ENCODE measurements at regions not wholly inside any gene's neighbourhood (a gene's known extent, or its start where the extent isn't known, plus 50 kb on each side); places are given as distances from the start of the nearest gene placed in this dataset.

DNA sequence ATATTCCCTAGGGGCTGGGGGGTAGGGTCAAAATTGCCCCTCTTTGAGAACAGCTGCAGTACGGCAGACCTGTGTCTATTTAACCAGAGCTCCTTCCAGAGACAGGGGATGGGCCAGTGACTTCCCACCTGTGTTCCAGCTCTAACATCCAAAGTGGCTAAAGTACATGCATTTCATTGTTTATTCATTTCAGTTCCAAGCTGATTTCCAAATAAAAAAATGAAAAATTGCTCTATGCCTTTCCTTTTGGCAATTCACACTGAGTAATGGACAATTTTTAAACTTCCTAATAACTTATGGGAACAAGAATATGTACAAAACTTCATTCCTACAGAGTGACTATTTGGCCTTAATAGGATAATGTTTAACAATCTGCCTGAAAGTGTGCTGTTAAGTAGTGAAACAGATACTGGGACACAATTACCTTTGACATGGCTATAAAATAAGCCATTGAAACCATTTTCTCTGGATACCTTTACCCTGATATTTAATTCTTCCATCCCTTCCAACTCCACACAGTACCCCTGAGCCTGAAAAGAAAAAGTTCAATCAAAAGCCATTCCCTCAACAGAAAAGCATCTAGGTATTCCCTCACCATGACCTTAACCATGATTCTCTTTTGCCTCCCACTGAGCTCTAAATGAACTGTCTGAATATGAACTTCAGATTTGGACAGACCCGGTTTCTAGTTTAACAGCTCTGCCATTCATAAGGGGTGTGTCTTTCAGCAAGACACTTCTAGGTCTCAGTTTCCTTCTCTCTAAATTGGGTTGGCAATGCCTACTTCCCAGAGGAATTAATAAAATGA lies 73.1 kb downstream of the RDH14 start:
- no CpG with 5 or more reads among the region's 2 CpGs for WGBS (ENCODE audit: insufficient coverage, low lambda C conversion rate)
- H3K9me3 ChIP-seq (ENCODE audit: control insufficient read depth, low read depth, low read length): no peaks in the 10 kb centered on the region
- H3K27ac ChIP-seq (ENCODE audit: low read length): no peak overlapping the region

DNA sequence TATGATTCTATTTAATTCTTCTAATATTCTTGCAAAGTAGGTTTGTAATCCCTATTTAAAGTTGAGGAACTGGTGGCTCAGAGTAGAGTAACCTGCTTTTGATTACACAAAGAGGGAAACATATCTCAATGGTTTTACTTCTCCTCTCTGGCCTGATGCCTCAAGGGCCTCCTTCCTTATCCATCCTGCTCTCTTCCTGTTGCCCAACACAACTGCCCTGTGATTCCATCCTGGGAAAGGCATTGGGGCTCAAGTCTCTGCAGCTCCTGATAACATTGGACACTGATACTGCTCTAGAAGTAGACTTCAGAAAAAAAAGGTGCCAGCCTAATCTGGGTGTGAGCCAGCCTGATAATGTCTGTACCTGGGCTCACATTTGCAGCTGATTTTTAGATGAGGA lies 75.8 kb downstream of the RDH14 start:
- peak in 1 of 2 donors; percentile 29 for DNase-seq
- Histone ChIP-seq H3K27ac (ENCODE audit: low read length) (no peak overlapping the region), H3K4me1 (ENCODE audit: control insufficient read depth, insufficient read depth, low read length) (no peaks in the 10 kb centered on the region), H3K9me3 (ENCODE audit: control insufficient read depth, low read depth, low read length) (no peaks in the 10 kb centered on the region), H3K4me3 (ENCODE audit: low read length) (no peak overlapping the region), H3K27me3 (ENCODE audit: control insufficient read depth, insufficient read depth, low read length) (no peaks in the 10 kb centered on the region), H3K36me3 (ENCODE audit: control insufficient read depth, insufficient read depth, low read length) (no peaks in the 10 kb centered on the region)

More for the DNA sequence above, 73.1 kb downstream of the RDH14 start:
- Histone ChIP-seq H3K27me3 (ENCODE audit: control insufficient read depth, insufficient read depth, low read length) (no peaks in the 10 kb centered on the region), H3K4me1 (ENCODE audit: control insufficient read depth, insufficient read depth, low read length) (no peaks in the 10 kb centered on the region), H3K36me3 (ENCODE audit: control insufficient read depth, insufficient read depth, low read length) (no peaks in the 10 kb centered on the region), H3K4me3 (ENCODE audit: low read length) (no peak overlapping the region)
- no peak for DNase-seq

DNA sequence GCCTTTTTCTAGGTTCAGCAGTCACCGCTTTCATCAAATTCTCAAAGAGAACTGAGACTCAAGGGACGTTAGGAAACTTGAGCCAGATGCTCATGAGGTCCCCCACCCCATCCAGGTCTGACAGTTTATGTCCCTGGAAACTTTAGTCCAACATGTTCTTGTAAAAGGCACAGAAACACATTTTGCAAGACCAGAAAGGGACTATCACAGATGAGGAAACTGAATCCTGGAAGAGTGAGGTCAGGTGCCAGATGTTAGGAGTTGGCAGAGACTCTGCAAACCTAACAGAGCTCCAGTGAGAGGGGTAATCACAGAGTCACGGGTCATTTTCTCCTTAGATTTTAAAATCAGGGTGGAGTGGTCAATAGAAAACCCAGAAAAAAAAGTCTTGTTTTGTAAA lies 76.6 kb downstream of the RDH14 start:
- Histone ChIP-seq H3K4me1 (ENCODE audit: control insufficient read depth, insufficient read depth, low read length) (no peaks in the 10 kb centered on the region), H3K9me3 (ENCODE audit: control insufficient read depth, low read depth, low read length) (no peaks in the 10 kb centered on the region), H3K27ac (ENCODE audit: low read length) (no peak overlapping the region), H3K36me3 (ENCODE audit: control insufficient read depth, insufficient read depth, low read length) (no peaks in the 10 kb centered on the region), H3K27me3 (ENCODE audit: control insufficient read depth, insufficient read depth, low read length) (no peaks in the 10 kb centered on the region), H3K4me3 (ENCODE audit: low read length) (no peak overlapping the region)
- WGBS (ENCODE audit: insufficient coverage, low lambda C conversion rate): 100% methylated on average over 1 of the region's 3 CpGs
- no peak for DNase-seq

DNA sequence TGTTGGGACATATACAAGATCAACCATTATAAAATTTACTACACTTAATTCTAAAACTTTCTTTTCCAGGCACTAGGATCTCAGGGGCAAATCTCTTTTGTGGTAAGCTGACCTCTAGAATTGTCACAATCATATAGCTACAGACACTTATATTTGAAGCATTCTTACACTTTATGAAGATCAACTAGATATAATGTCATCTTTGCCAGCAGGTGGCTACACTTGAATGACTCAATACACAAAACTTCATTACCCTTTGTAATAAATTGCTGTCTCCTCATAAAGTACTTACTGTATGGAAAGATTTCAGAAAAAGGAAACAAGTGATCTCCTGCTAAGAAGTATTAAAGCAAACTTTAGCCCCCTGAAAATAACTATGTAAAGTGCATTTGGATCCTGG lies 77.8 kb downstream of the RDH14 start:
- Histone ChIP-seq H3K27ac (ENCODE audit: low read length) (no peak overlapping the region), H3K4me1 (ENCODE audit: control insufficient read depth, insufficient read depth, low read length) (no peaks in the 10 kb centered on the region), H3K36me3 (ENCODE audit: control insufficient read depth, insufficient read depth, low read length) (no peaks in the 10 kb centered on the region), H3K4me3 (ENCODE audit: low read length) (no peak overlapping the region), H3K9me3 (ENCODE audit: control insufficient read depth, low read depth, low read length) (no peaks in the 10 kb centered on the region), H3K27me3 (ENCODE audit: control insufficient read depth, insufficient read depth, low read length) (no peaks in the 10 kb centered on the region)
- DNase-seq: no peak

DNA sequence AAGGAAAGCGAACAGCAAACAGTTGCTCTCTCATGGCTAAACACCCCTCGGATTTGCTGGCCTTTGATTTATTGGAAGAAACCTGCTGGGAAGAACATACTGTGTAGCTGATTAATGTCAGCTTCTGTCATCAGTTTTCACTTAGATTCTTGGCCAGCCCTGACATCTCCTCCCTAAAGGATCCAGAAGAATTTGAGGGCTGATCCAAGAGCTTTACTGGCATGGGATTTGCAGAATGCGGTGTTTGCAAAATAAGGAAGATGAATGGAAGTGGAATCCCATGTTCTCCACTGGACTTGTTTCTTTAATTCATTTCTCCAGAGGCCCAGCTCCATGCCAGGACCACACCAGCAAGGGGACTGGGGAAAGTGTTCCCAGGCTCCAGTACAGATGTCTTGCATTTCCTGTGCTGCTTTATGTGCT lies 80.5 kb downstream of the RDH14 start:
- Histone ChIP-seq H3K27me3 (ENCODE audit: control insufficient read depth, insufficient read depth, low read length) (no peaks in the 10 kb centered on the region), H3K4me3 (ENCODE audit: low read length) (no peak overlapping the region), H3K36me3 (ENCODE audit: control insufficient read depth, insufficient read depth, low read length) (no peaks in the 10 kb centered on the region), H3K27ac (ENCODE audit: low read length) (no peak overlapping the region), H3K9me3 (ENCODE audit: control insufficient read depth, low read depth, low read length) (no peaks in the 10 kb centered on the region), H3K4me1 (ENCODE audit: control insufficient read depth, insufficient read depth, low read length) (no peaks in the 10 kb centered on the region)
- WGBS (ENCODE audit: insufficient coverage, low lambda C conversion rate): no CpG with 5 or more reads among the region's 3 CpGs
- no peak for DNase-seq

DNA sequence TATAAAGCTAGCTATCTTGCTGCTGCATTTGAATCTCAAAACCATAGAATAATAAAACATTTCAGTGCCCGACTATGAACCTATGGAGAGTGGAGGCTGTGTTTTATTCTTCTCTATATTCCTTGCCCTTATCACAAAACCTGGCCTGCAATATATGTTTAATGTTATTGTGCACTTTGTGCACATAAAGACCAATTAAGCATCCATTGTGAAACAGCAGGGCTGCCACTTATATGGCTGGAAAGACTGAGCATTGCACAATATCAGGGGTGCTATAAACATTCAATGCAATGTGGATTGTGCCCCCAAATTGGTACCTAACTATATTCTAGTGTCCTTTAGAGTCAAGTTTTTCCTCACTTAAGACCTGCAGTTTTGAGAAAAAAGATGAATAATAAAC lies 83.2 kb downstream of the RDH14 start:
- Histone ChIP-seq H3K27me3 (ENCODE audit: control insufficient read depth, insufficient read depth, low read length) (no peaks in the 10 kb centered on the region), H3K36me3 (ENCODE audit: control insufficient read depth, insufficient read depth, low read length) (no peaks in the 10 kb centered on the region), H3K9me3 (ENCODE audit: control insufficient read depth, low read depth, low read length) (no peaks in the 10 kb centered on the region), H3K4me3 (ENCODE audit: low read length) (no peak overlapping the region), H3K4me1 (ENCODE audit: control insufficient read depth, insufficient read depth, low read length) (no peaks in the 10 kb centered on the region), H3K27ac (ENCODE audit: low read length) (no peak overlapping the region)
- peak in 1 of 2 donors; percentile 32 for DNase-seq
- WGBS (ENCODE audit: insufficient coverage, low lambda C conversion rate): no CpG with 5 or more reads among the region's 1 CpG

DNA sequence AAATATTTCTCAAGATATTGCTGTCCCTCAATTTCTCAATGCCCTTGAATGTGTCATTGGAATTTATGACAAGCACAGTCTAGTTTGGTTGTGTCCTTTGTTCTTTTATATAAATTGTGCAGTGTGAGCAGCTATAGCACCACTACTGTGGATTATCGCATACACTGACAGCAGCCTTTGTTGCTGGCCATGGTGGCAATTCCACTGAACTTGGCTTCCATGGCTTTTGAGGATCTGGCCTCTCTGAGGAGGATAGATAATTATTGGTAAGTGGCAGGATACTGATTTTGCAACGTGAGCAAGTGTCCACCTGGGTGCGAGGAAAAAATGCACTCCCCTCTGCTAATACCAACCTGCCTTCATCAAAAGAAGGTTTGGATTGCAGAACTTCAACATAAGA lies 84.0 kb downstream of the RDH14 start:
- H3K27me3 ChIP-seq (ENCODE audit: control insufficient read depth, insufficient read depth, low read length): no peaks in the 10 kb centered on the region
- H3K4me1 ChIP-seq (ENCODE audit: control insufficient read depth, insufficient read depth, low read length): no peaks in the 10 kb centered on the region
- no peak overlapping the region for H3K27ac ChIP-seq (ENCODE audit: low read length)
- H3K36me3 ChIP-seq (ENCODE audit: control insufficient read depth, insufficient read depth, low read length): no peaks in the 10 kb centered on the region
- 100% methylated on average over 1 of the region's 3 CpGs for WGBS (ENCODE audit: insufficient coverage, low lambda C conversion rate)
- no peaks in the 10 kb centered on the region for H3K9me3 ChIP-seq (ENCODE audit: control insufficient read depth, low read depth, low read length)
- H3K4me3 ChIP-seq (ENCODE audit: low read length): no peak overlapping the region
- DNase-seq: no peak

DNA sequence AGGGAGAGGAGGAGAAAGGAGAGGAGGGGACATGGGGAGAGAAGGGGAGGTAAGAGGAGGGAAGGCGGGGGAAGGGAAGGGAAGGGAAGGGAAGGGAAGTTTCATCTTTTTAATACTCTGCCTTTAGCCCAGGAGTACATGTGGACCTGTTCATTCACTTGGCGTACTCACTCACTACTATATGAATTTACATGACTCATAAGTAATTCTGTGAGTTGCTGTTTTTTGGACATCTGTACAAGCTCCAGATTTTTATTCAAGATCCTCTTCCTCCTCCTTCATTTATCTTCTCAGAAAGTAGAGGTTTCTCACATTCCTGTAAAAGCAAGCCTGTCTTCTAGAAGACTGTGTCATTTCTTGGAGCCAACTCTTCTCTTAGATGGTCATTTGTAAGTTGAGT lies 84.6 kb downstream of the RDH14 start:
- Histone ChIP-seq H3K4me1 (ENCODE audit: control insufficient read depth, insufficient read depth, low read length) (no peaks in the 10 kb centered on the region), H3K4me3 (ENCODE audit: low read length) (no peak overlapping the region), H3K9me3 (ENCODE audit: control insufficient read depth, low read depth, low read length) (no peaks in the 10 kb centered on the region), H3K36me3 (ENCODE audit: control insufficient read depth, insufficient read depth, low read length) (no peaks in the 10 kb centered on the region), H3K27ac (ENCODE audit: low read length) (no peak overlapping the region), H3K27me3 (ENCODE audit: control insufficient read depth, insufficient read depth, low read length) (no peaks in the 10 kb centered on the region)
- WGBS (ENCODE audit: insufficient coverage, low lambda C conversion rate): no CpG with 5 or more reads among the region's 2 CpGs
- no peak for DNase-seq

DNA sequence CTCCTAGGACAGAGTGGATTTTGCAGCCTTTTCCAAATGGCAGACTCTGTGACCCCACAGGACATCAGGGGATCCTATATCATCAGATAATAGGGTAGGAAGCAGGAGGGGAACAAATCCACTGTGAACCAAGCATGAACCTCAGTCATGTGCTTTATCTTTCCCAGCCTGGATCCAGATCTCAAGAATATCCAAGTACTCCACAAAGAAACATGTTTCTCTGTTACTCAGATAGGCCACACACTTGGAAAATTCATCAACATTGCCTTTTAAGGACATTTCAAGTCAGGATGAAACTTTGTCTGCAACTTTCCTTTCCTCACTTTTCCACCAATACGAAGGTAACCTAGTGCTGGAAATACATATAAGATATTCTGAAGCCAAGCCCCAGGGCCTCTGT lies 85.8 kb downstream of the RDH14 start:
- no peak overlapping the region for H3K4me3 ChIP-seq (ENCODE audit: low read length)
- H3K36me3 ChIP-seq (ENCODE audit: control insufficient read depth, insufficient read depth, low read length): no peaks in the 10 kb centered on the region
- no peaks in the 10 kb centered on the region for H3K27me3 ChIP-seq (ENCODE audit: control insufficient read depth, insufficient read depth, low read length)
- H3K4me1 ChIP-seq (ENCODE audit: control insufficient read depth, insufficient read depth, low read length): no peaks in the 10 kb centered on the region
- DNase-seq: no peak
- H3K27ac ChIP-seq (ENCODE audit: low read length): no peak overlapping the region
- H3K9me3 ChIP-seq (ENCODE audit: control insufficient read depth, low read depth, low read length): no peaks in the 10 kb centered on the region
- WGBS (ENCODE audit: insufficient coverage, low lambda C conversion rate): no CpG with 5 or more reads among the region's 1 CpG

DNA sequence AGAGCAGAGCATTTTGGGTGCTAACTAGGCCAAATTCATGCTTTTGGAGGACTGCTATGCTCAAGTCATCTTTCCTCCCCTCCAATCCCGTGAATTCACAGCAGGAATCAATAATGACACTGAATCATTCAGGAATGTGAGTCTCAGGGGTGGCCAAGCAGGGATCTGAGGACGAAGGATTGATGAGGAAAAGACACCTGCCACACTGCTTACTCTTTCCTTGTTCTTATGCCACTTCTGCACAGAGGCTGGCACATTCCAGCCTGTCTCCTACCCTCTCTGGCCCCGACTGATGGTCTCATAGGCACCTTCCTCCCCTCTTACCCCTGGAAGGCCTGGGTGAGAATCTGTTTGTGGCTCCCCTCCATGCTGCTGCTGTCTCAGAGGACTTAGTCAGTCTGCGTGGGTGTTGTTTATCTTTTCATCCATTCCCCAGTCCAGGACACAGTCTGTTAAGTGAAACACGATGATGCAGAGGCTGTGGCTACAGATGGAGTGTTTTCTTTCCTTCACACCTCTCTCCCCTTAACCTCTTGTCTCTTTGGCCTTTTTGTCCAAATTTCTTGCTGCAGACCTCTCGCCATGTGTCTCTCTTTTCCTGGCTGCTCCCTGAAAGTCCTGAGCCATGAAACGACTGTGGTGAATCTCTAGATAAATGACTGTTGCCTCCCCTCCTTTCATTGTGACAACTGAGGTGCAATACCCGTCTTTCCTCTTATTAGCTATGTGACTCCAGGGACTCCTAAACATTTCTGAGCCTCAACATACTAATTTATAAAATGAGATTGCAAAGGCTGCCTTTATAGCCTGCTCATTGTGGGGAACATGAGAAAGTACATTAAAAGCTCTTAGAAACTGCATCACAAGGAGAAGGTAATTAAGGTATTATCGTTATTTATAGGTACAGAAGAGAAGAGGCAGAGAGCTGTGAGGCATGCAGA lies 86.9 kb downstream of the RDH14 start:
- Histone ChIP-seq H3K36me3 (ENCODE audit: control insufficient read depth, insufficient read depth, low read length) (no peaks in the 10 kb centered on the region), H3K4me1 (ENCODE audit: control insufficient read depth, insufficient read depth, low read length) (no peaks in the 10 kb centered on the region), H3K27ac (ENCODE audit: low read length) (no peak overlapping the region), H3K9me3 (ENCODE audit: control insufficient read depth, low read depth, low read length) (no peaks in the 10 kb centered on the region), H3K4me3 (ENCODE audit: low read length) (no peak overlapping the region), H3K27me3 (ENCODE audit: control insufficient read depth, insufficient read depth, low read length) (no peaks in the 10 kb centered on the region)
- WGBS (ENCODE audit: insufficient coverage, low lambda C conversion rate): 67% methylated on average over 3 of the region's 9 CpGs
- no peak for DNase-seq

Measured in large intestine (tissue), 3 donors.